GM21423 (cell line): ENCODE measurements at regions not wholly inside any gene's neighbourhood (a gene's known extent, or its start where the extent isn't known, plus 50 kb on each side); places are given as distances from the start of the nearest gene placed in this dataset.

ENCODE experiments used
- ATAC-seq: cut with Tn5 transposase; IDR thresholded peaks from one replicate; pipeline ENCODE4 v1.9.1; 2021; ENCODE audit warnings: mild to moderate bottlenecking, moderate library complexity; ENCODE audit not compliant: unreplicated experiment

DNA sequence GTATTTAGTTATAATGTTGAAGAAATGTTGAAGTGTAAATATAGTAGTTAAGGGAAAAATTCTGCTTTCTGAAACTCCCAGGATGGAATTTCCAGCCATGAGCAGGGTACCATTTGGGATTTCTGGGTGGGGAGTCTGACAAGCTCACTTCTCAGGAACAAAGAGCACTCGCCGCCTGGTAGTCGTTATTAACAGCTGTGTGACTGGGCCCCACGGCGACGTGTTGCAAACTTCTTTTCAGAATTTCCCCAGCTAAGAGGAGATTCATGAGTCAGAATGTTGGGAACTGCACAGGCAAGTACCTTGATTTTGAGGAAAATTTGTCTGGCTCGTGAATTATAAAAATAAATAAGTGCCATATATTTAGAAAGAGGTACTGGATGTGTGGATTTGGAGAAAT, 103.7 kb downstream of the LACC1 start:
- no peak for ATAC-seq

DNA sequence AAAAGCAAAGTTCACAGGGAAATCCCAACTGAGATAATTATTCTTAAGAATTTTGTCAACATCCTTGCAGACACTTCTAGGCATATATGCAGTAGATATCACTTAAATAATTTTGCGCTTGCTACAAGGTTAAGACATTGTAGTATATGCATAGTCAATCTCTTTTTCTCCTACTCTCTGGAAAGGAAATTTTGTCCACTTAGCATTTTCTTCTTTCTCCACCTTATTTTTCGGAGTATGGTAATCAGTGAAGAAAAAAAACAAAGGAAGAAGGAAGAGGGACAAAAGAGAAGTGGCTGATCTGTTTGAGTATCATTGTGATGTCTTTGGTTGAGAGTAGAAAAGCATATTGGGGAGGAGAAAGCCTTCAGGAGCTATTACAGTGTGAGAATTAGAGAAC, 104.6 kb downstream of the LACC1 start:
- ATAC-seq = no peak

- ATAC-seq = no peak
Observed at GRCh38 chr13:43985422-43986072, 105.8 kb downstream of the LACC1 start.

- no peak for ATAC-seq
Observed at GRCh38 chr13:43986421-43986981, 106.8 kb downstream of the LACC1 start.

DNA sequence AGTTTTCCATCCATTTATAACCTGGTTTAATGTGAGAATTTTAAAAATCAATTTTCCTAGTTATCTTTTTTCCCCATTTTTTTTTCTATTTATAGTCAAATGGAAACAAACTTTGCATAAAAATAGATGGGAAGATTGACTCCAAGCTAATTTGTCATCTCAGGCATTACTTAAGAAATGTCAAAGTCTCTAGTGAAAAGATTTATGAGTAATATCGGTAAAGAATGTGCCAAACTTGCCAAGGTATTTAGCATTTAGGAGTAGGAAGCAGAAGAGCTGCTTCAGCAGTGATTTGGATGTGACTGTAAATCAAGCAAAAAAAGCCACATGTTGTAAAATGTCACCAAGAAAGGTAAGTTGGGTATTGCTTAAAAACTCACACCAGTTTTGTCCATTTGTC, 108.6 kb downstream of the LACC1 start:
- no peak for ATAC-seq

DNA sequence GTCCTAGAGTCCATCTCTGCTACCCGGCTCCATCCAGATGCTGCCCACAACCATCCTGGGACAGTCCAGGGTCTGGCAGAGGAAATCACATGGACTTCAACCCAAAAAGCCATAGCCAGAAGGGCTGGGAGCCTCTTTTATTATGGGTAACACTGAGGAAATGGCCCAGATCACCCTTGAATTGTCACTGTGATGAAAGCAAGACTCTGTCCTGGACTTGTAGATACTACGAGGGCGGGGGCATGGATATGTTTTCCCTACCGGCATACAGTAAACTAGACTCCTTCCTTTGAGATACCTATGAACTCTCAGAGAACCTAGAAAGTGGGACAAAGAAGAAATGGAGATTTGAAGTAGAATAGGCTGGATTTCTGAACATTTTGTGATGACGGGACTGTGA, 110.3 kb downstream of the LACC1 start:
- ATAC-seq = no peak

- ATAC-seq = no peak
Observed at GRCh38 chr13:43990829-43991228, 111.1 kb downstream of the LACC1 start.

DNA sequence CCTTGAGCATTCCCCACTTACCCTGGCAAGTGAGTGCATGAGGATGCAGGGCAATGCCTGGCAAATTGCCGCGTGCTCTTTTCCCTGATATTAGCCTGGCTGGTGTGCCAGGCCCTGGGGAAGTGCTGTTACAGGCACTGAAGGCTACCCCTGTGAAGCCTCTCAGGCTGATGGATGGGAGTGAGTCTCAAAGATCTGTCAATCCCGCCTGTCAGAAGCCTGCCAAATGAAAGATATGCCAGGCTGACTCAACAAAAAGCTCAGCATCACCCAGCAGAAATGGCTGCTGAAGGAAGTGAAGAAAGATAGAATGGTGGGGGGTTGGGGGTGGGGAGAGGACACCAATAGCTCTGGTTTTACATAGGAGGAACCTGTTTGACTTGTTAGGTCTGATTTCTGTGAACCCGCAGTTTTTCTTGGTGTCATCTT, 112.1 kb downstream of the LACC1 start:
- no peak for ATAC-seq

DNA sequence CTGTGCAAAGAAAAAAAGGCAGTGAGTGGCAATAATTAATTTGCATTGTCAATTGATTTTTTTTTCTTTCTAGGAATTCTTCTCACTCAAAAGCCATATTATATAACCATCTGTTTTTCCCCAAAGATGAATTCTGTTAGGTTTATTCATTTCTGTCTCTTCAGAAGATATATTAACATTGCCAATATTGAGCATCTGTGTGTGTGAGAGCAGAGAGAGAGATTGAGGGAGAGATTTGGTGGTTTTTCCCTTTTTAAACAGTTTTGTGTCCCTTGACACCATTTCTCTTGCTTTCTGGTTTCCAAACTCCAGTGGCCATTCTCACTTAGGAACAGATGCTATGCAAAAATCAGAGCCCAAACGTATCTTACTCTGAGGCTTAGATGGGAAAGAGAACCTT, 112.5 kb downstream of the LACC1 start:
- ATAC-seq = no peak

GRCh38 chr13:43994999-43995859, 115.5 kb downstream of the LACC1 start:
- no peak for ATAC-seq

GRCh38 chr13:43996221-43996620, 116.5 kb downstream of the LACC1 start:
- ATAC-seq = no peak

DNA sequence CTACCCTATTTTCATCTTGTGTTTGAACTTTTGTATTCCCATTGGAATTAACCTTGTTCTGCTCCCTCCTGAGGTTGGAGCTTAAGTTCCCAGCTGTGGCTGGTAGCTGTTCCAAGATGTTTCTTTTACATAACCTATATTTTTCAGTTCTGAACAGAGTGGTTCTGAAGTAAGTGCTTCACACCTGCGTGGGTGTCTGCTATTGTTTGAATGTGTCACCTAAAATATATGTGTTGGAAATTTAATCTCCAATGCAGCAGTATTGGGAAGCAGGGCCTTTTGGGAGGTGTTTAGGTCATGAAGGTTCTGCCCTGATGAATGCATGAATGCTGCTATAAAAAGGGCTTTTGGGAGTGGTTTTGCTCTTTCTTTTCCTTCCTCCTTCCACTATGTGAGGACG, 123.8 kb downstream of the LACC1 start:
- no peak for ATAC-seq

DNA sequence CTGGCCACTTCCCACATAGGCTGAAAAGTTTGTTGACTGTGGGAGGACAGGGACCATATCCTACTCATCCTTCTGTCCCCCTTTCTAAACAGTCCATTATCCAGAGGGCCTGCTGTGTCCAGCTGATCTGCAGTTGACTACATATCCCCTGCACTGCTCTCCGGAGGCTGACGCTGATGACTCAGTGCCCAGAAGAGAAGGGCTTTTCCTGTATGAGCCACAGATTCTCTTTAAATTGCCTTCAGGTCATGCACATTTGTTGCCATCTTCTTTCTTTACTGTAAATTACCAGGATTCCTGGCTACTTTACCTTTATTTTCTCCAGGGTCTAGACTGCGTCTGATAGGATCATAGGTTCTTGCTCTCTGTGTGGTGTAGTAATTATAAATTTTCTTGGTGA, 125.2 kb downstream of the LACC1 start:
- ATAC-seq = no peak

DNA sequence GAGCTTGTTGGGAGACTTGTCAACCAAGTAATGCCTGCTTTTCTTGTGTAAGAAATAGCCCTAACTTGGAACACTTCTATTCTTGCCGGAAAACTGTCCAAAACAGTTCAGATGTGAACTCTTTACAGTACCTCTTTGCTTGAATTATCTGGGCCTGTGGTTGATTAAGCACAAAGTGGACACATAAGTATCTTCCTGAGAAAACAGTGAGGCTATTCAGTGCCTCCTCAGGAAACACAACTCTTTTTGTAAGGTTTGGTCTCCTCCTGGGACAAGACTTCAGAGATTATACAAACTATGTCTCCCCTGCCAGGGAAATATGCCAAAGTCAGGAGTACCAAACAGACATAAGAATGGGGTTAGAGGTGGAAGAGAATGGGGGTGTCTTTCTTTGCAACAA, 127.7 kb downstream of the LACC1 start:
- no peak for ATAC-seq

GRCh38 chr13:44011036-44011435, 131.3 kb downstream of the LACC1 start:
- ATAC-seq = no peak

DNA sequence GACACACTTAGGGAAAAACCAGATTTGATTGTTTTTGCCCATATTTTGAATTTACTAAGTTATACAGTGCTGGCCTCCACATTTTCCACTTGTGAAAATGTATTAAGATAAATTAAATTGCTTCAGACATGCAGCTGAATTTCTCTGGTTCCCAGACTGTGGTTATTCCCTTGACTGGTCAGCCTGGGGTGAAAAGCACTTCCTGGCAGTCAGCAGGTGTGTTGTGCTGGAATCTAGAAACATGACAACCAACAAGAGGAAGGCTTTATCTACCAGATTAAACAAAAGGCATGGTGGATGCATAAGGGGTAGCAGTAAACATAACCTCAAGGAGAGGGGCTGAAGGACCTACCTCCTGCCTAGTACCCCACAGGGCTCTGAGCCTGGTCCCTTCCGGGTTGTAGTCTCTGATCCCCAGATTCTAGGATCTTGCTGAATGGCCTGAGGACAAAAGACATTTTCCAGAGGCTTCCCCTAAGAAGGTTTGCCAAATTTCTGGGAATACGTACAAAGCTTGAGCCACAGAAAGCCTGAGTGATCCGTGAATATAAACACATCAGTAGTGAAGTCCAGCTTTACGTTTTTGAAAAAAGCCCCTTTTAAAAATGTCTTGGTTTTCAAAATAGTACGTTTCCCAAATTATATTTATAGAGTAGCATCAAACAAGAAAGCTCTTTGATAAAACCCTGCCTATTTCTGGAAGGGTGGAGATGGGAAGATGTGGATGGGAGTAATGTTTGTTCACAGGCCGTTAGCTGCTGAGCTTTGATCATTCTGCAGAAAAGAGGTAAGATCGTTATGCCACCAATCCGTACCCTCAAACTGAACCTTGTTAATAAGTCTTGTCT, 133.4 kb downstream of the LACC1 start:
- no peak for ATAC-seq

GRCh38 chr13:44013758-44014291, 134.1 kb downstream of the LACC1 start:
- no peak for ATAC-seq

DNA sequence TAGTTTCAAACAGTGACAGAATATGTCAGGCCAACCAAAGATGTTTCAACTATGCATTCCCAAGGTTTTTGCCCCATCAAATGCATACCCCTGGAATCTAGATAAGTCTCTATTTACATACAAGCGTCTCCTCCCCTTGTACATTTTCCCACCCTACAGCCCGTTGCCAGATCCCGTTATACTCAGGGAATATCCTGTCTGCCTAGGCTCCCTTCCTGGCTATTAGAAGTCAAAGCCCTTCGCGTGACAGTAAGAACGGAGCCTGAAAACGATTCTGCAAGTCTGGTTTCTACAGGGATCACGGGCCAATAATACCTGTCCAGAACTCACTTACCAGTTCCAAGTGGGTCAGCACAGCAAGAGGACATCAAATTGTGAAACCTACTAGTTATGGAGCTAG, 134.8 kb downstream of the LACC1 start:
- no peak for ATAC-seq

DNA sequence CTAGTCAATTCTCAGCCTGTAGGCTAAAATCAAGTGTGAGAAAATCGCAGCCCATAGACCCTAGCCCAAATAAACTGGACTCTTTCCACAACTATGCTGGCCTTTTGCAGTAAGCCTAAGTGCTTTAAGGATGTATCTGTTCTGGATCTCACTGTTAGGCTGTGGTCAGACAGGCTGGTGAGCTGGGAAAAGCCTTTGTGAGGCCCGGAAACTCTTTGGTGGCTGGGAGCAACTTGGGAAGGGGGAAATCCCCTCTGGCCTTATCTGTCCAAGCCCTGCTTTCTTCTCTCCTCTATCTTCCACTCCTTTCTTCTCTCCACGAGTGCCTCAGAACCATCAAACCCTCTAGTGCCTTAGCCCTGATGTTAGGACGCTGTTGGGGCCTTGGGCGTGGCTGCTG, 135.4 kb downstream of the LACC1 start:
- ATAC-seq = no peak

DNA sequence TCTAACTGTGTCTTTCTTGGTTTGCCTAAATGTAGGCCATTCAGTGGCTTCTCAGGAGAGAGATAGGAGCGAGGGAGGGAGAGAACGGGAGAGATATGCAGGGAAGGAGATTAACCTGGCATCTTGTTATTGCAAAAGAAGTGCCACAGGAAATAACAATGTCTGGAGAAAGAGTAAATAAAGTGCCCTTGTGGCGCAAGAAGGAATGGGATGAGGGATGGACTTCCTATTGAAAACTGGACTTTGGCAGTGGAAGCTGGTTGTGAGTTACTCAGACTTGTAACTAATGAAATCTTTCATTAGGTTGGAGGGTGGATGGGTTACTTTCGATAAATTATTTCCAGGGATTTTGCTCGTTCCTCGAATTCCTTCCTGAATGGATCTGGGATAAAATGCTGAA, 136.1 kb downstream of the LACC1 start:
- ATAC-seq = no peak

DNA sequence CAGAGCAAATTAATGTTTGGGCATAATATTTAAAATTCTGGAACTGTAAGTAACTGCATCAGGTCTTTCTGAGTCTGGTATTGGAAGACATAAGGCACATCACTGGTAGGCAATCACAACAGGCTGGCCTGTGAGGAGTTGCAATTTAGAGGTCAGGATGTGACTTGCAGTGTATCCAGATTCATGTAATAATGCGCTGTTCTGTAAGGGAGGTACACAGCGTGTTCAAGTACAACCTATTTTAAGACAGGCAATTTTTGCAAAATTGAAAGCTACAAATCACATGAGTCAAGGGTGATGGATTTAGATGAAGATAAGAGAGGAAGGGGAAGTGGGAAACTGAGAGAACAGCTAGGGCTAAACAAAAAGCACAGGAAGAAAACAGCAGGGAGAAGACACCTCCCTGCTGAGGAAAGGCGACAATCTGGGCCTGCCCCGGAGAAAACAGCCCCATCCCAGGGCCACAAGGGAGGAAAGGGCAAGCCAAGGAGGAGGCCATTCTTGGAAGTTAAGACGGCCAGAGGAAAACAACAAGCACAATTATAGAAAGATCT, 138.1 kb downstream of the LACC1 start:
- ATAC-seq = no peak
